ENCODE measurements at regions not wholly inside any gene's neighbourhood (a gene's known extent, or its start where the extent isn't known, plus 50 kb on each side); places are given as distances from the start of the nearest gene placed in this dataset.

- TF ChIP-seq EZH2 (IDR thresholded peaks at IDR 0.05; ENCODE audit: insufficient read depth, poor library complexity, severe bottlenecking), result no peak
- no peak for TF ChIP-seq EZH2phosphoT487 (IDR thresholded peaks at IDR 0.05; ENCODE audit: insufficient read depth, low read depth)
These were observed 179.4 kb upstream of the ADAMTS9 start for GRCh38 chr3:64867224-64867623.
